GM12878 (cell line): ENCODE measurements at regions not wholly inside any gene's neighbourhood (a gene's known extent, or its start where the extent isn't known, plus 50 kb on each side); places are given as distances from the start of the nearest gene placed in this dataset.

Experiments used
- ATAC-seq: fragments of 200-7000 bp; cut with Tn5 transposase; 3 replicates; pipeline ENCODE4 v1.9.1; 2020; ENCODE audit warnings: mild to moderate bottlenecking, moderate library complexity
- BruUV-seq: library from RNA; stranded (reverse); fragments of 400-500 nt; replicated peaks from 2 replicates; lab custom pipeline; 2021; lab: Mats Ljungman, UMichigan
- CTCF ChIA-PET: fragments of 300-600 bp; sonication (Branson Sonifier 250); formaldehyde crosslinking; extraction: SDS; loops from one replicate; lab custom pipeline; 2021; ENCODE audit warnings: inconsistent platforms; lab: Yijun Ruan, JAX
- POLR2A ChIA-PET: fragments of 350-600 bp; formaldehyde crosslinking; extraction: SDS; loops from one replicate; lab custom pipeline; 2021; ENCODE audit warnings: inconsistent platforms; lab: Charles Lee
- RAD21 ChIA-PET: fragments of 300-600 bp; sonication (Branson Sonifier 250); formaldehyde crosslinking; loops from one replicate; lab custom pipeline; 2023; ENCODE audit warnings: antibody characterized with exemption; ENCODE audit not compliant: unreplicated experiment; lab: Charles Lee
- SMC1A ChIA-PET: fragments of 300-600 bp; sonication (Branson Sonifier 250); formaldehyde crosslinking; loops from one replicate; lab custom pipeline; 2023; ENCODE audit not compliant: unreplicated experiment, uncharacterized antibody; lab: Charles Lee
- DNase-seq: peaks from one replicate; pipeline ENCODE4 v3.0.0-alpha.2; 2011; ENCODE audit warnings: low read depth, low spot score
- FAIRE-seq: peaks from 3 replicates; lab custom pipeline; 2011; peaks lifted over from hg19 to GRCh38; lab: Jason Lieb, UNC
- H2AFZ ChIP-seq: 2 replicates; pipeline ENCODE4 v1.6.0; 2011; ENCODE audit warnings: low read depth, low read length, control low read depth; ENCODE audit not compliant: control insufficient read depth
- H3K27ac ChIP-seq: 2 replicates; pipeline ENCODE4 v1.5.1; 2011; ENCODE audit warnings: control low read depth; ENCODE audit not compliant: control insufficient read depth, insufficient read depth
- H3K27me3 ChIP-seq, 2 experiments: replicated peaks in 1 of 2; 2 replicates each; pipeline versions ENCODE4 v1.6.0 to v1.6.1; 2011; ENCODE audit warnings: low read length in 1 of 2; ENCODE audit not compliant: control insufficient read depth in 2 of 2, insufficient read depth in 2 of 2
- H3K36me3 ChIP-seq, 2 experiments: 2 replicates each; pipeline ENCODE4 v1.5.1; 2011; ENCODE audit warnings: low read length in 1 of 2; ENCODE audit not compliant: control insufficient read depth in 2 of 2, insufficient read depth in 2 of 2
- H3K4me1 ChIP-seq: 2 replicates; pipeline ENCODE4 v1.6.1; 2011; ENCODE audit warnings: mild to moderate bottlenecking, low read length, moderate library complexity, mixed read lengths; ENCODE audit not compliant: control insufficient read depth, insufficient read depth
- H3K4me2 ChIP-seq: 2 replicates; pipeline ENCODE4 v1.6.0; 2011; ENCODE audit warnings: control low read depth; ENCODE audit not compliant: control insufficient read depth, insufficient read depth
- H3K4me3 ChIP-seq: fragments of 200-600 bp; sonication (generic); 2 replicates; pipeline ENCODE4 v1.5.1; 2016
- H3K79me2 ChIP-seq: 2 replicates; pipeline ENCODE4 v1.6.0; 2011; ENCODE audit warnings: low read length; ENCODE audit not compliant: control insufficient read depth, insufficient read depth
- H3K9ac ChIP-seq: 2 replicates; pipeline ENCODE4 v1.8.0; 2011; ENCODE audit warnings: low read length, control low read depth, mixed read lengths; ENCODE audit not compliant: control insufficient read depth, insufficient read depth
- H3K9me3 ChIP-seq: replicated peaks from 3 replicates; pipeline ENCODE4 v1.5.1; 2011; ENCODE audit warnings: mild to moderate bottlenecking, low read length; ENCODE audit not compliant: control insufficient read depth, insufficient read depth
- H4K20me1 ChIP-seq: 2 replicates; pipeline ENCODE4 v1.6.0; 2011; ENCODE audit not compliant: control insufficient read depth, insufficient read depth
- ATF2 ChIP-seq: IDR thresholded peaks from 2 replicates; pipeline ENCODE4 v1.6.1; 2012; ENCODE audit warnings: low read length, inconsistent platforms
- CTCF ChIP-seq, 3 experiments: IDR thresholded peaks in 2 of 3; conservative IDR thresholded peaks in 1 of 3; 2 replicates each; pipeline ENCODE4 v1.5.1; 2011; ENCODE audit warnings: low read depth in 3 of 3, low read length in 3 of 3, mild to moderate bottlenecking in 3 of 3, control low read depth in 2 of 3, moderate library complexity in 2 of 3, inconsistent platforms in 1 of 3, mixed read lengths in 1 of 3; ENCODE audit not compliant: control insufficient read depth in 2 of 3, insufficient read depth in 1 of 3; ENCODE audit errors: extremely low read depth in 1 of 3
- ELK1 ChIP-seq: IDR thresholded peaks from 2 replicates; pipeline ENCODE4 v1.6.1; 2012; ENCODE audit warnings: low read depth, low read length, improper control_type of control experiment
- ESRRA ChIP-seq: IDR thresholded peaks from 2 replicates; pipeline ENCODE4 v1.6.1; 2012; ENCODE audit warnings: mild to moderate bottlenecking, low read length, improper control_type of control experiment
- ETV6 ChIP-seq, 2 experiments: fragments of 450-650 bp in 1 of 2; IDR thresholded peaks in 1 of 2; conservative IDR thresholded peaks in 1 of 2; 2 replicates each; pipeline ENCODE4 v1.6.1; 2014; ENCODE audit warnings: antibody characterized with exemption in 1 of 2, borderline replicate concordance in 1 of 2, low read depth in 1 of 2, mild to moderate bottlenecking in 1 of 2, moderate library complexity in 1 of 2
- FOXM1 ChIP-seq: IDR thresholded peaks from 2 replicates; pipeline ENCODE4 v1.6.1; 2012; ENCODE audit warnings: low read depth, mild to moderate bottlenecking, inconsistent platforms, low read length, moderate library complexity
- IKZF2 ChIP-seq, 2 experiments: fragments of 450-650 bp; IDR thresholded peaks; 2 replicates each; pipeline ENCODE4 v1.6.1; 2017; ENCODE audit warnings: mild to moderate bottlenecking in 2 of 2, moderate library complexity in 2 of 2
- MXI1 ChIP-seq: fragments of 150-350 bp; IDR thresholded peaks from 2 replicates; pipeline ENCODE4 v1.6.1; 2011; ENCODE audit warnings: low read depth, mild to moderate bottlenecking, inconsistent platforms, low read length, improper control_type of control experiment
- NFXL1 ChIP-seq: fragments of 450-650 bp; IDR thresholded peaks from 2 replicates; pipeline ENCODE4 v1.6.1; 2017; ENCODE audit warnings: antibody characterized with exemption, mild to moderate bottlenecking, borderline replicate concordance
- POU2F2 ChIP-seq: IDR thresholded peaks from 3 replicates; pipeline ENCODE4 v1.6.1; 2011; ENCODE audit warnings: low read depth, mild to moderate bottlenecking, low read length, borderline replicate concordance
- RCOR1 ChIP-seq: conservative IDR thresholded peaks from 2 replicates; pipeline ENCODE4 v1.6.1; 2012; ENCODE audit warnings: low read depth, low read length, improper control_type of control experiment
- USF1 ChIP-seq: IDR thresholded peaks from 2 replicates; pipeline ENCODE4 v1.6.1; 2011; ENCODE audit warnings: borderline replicate concordance, low read depth, mild to moderate bottlenecking, moderate library complexity, mixed read lengths, low read length; ENCODE audit not compliant: insufficient read depth; ENCODE audit errors: extremely low read length
- ZNF274 ChIP-seq: IDR thresholded peaks from one replicate; pipeline ENCODE4 v1.8.0; 2011; ENCODE audit not compliant: insufficient read length, insufficient read depth
- WGBS: methylation state at CpG from one replicate; pipeline ENCODE4 v1.1.6; 2016; ENCODE audit warnings: low lambda C conversion rate; ENCODE audit not compliant: insufficient replicate concordance, insufficient coverage; ENCODE audit errors: missing lambda C conversion rate; 5-methylcytosine and 5-hydroxymethylcytosine counted together
- in situ Hi-C: fragments of 300-500 bp; cut with MboI; formaldehyde crosslinking; loops from 9 replicates; pipeline ENCODE4 v1.14.3; 2018; ENCODE audit warnings: mixed read lengths
- intact Hi-C: fragments of 100-400 bp; cut with micrococcal nuclease; formaldehyde crosslinking; loops from one replicate; pipeline ENCODE4 v1.14.2; 2022; ENCODE audit not compliant: unreplicated experiment
- TF ChIP-seq, protein P1 (sequence below): fragments of 450-650 bp; formaldehyde crosslinking; IDR thresholded peaks from 2 replicates; pipeline ENCODE4 v1.5.0; 2022; ENCODE audit warnings: mild to moderate bottlenecking, missing genetic modification characterization

DNA sequence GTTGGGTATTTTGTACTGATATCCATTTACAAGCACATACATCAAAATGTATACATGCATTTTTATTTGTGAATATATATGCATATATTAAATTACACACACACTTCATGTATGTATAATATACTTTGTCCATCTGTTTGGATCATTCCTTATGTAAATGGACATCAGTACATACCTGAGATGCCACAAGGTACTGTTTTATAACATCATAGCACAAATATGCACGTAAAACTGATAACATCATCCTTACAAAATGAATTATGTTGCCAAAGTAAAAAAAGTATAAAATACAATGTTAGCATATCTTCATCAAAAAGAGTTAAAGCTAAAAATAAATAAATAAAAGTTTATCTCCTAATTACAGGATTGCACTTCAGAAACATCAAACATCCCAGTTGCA, 634.8 kb upstream of the UBE2E2 start (continued):
- no peak for TF ChIP-seq CTCF (IDR thresholded peaks at IDR 0.05 in 2 of 3, conservative IDR thresholded peaks at IDR 0.05 in 1 of 3; ENCODE audit: control insufficient read depth in 2 of 3, extremely low read depth in 1 of 3, insufficient read depth in 1 of 3, low read depth in 3 of 3, low read length in 3 of 3)
- no peak for TF ChIP-seq IKZF2 (IDR thresholded peaks at IDR 0.05)
- TF ChIP-seq RCOR1 = no peak

GRCh38 chr3:22569570-22569969, 633.6 kb upstream of the UBE2E2 start:
- ChIA-PET SMC1A (no interaction called here), CTCF (no interaction called here), RAD21 (no interaction called here), POLR2A (no interaction called here)
- no peaks in the 10 kb centered on the region for H3K36me3 ChIP-seq
- H4K20me1 ChIP-seq = no peaks in the 10 kb centered on the region
- H3K4me1 ChIP-seq = no peaks in the 10 kb centered on the region
- no TSS peak for BruUV-seq
- DNase-seq (no peak), ATAC-seq (no peak), FAIRE-seq (no peak)
- no peak overlapping the region for H2AFZ ChIP-seq
- no peaks in the 10 kb centered on the region for H3K79me2 ChIP-seq
- no peak overlapping the region for H3K27ac ChIP-seq
- intact Hi-C loops (loop anchor here (10.0 kb wide), 1 partner anchor 1235 kb away; the partner anchor contains the start of gene UBE2E1), in situ Hi-C loops (loop anchor here (10.0 kb wide), 1 partner anchor 385 kb away; no protein-coding TSS in a partner anchor)
- no peak overlapping the region for H3K9ac ChIP-seq
- WGBS = 12% methylated on average over 2 of the region's 2 CpGs
- no peaks in the 10 kb centered on the region for H3K9me3 ChIP-seq
- H3K27me3 ChIP-seq = no peaks in the 10 kb centered on the region
- H3K4me2 ChIP-seq = no peak overlapping the region
- no peak overlapping the region for H3K4me3 ChIP-seq
- TF ChIP-seq, protein P1, sequence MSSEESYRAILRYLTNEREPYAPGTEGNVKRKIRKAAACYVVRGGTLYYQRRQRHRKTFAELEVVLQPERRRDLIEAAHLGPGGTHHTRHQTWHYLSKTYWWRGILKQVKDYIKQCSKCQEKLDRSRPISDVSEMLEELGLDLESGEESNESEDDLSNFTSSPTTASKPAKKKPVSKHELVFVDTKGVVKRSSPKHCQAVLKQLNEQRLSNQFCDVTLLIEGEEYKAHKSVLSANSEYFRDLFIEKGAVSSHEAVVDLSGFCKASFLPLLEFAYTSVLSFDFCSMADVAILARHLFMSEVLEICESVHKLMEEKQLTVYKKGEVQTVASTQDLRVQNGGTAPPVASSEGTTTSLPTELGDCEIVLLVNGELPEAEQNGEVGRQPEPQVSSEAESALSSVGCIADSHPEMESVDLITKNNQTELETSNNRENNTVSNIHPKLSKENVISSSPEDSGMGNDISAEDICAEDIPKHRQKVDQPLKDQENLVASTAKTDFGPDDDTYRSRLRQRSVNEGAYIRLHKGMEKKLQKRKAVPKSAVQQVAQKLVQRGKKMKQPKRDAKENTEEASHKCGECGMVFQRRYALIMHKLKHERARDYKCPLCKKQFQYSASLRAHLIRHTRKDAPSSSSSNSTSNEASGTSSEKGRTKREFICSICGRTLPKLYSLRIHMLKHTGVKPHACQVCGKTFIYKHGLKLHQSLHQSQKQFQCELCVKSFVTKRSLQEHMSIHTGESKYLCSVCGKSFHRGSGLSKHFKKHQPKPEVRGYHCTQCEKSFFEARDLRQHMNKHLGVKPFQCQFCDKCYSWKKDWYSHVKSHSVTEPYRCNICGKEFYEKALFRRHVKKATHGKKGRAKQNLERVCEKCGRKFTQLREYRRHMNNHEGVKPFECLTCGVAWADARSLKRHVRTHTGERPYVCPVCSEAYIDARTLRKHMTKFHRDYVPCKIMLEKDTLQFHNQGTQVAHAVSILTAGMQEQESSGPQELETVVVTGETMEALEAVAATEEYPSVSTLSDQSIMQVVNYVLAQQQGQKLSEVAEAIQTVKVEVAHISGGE = no peak
- TF ChIP-seq POU2F2 (no peak), USF1 (no peak), ELK1 (no peak), ESRRA (no peak), ETV6 (conservative IDR thresholded peaks at IDR 0.05 in 1 of 2, IDR thresholded peaks at IDR 0.05 in 1 of 2; ENCODE audit: borderline replicate concordance in 1 of 2, low read depth in 1 of 2) (no peak), MXI1 (no peak), ZNF274 (no peak), FOXM1 (no peak), ATF2 (no peak), NFXL1 (no peak)
